Right cardiac atrium (tissue), 5 donors: ENCODE measurements at regions not wholly inside any gene's neighbourhood (a gene's known extent, or its start where the extent isn't known, plus 50 kb on each side); places are given as distances from the start of the nearest gene placed in this dataset.
"Not testable (repeated sequence)": the region's sequence is repeated elsewhere in the genome, so short reads cannot be mapped to it uniquely, and the experiment has no call there.

Experiments used
- ATAC-seq, 2 donors: fragments of 200-7000 bp; cut with Tn5 transposase; one replicate each; pipeline versions ENCODE4 v1.8.0 to v1.9.1; 2020; ENCODE audit warnings: moderate library complexity in 2 of 2, mild to moderate bottlenecking in 1 of 2
- DNase-seq, 3 donors: peaks; one replicate each; pipeline ENCODE4 v3.0.0-alpha.2; 2020
- H3K27ac ChIP-seq: one replicate; pipeline ENCODE4 v1.5.1; 2013; ENCODE audit warnings: mild to moderate bottlenecking, low read length, control low read depth, moderate library complexity
- H3K27me3 ChIP-seq: one replicate; pipeline ENCODE4 v1.6.1; 2013; ENCODE audit not compliant: control insufficient read depth, insufficient read depth
- H3K4me1 ChIP-seq: one replicate; pipeline ENCODE4 v1.6.1; 2013; ENCODE audit warnings: low read length; ENCODE audit not compliant: control insufficient read depth, insufficient read depth
- H3K4me3 ChIP-seq: one replicate; pipeline ENCODE4 v1.5.1; 2013; ENCODE audit warnings: low read length, control low read depth
- H3K9me3 ChIP-seq: one replicate; pipeline ENCODE4 v1.6.1; 2013; ENCODE audit warnings: low read length; ENCODE audit not compliant: control insufficient read depth
- WGBS: extraction: QIAGEN DNeasy Blood & Tissue Kit; methylation state at CpG from one replicate; pipeline ENCODE4 v1.1.7; 2013; 5-methylcytosine and 5-hydroxymethylcytosine counted together
- intact Hi-C, 4 donors: fragments of 100-400 bp; cut with DNase I; formaldehyde crosslinking; loops; one replicate each; pipeline versions ENCODE4 v1.11.0 to v1.14.0; 2022 to 2023
- donor health status: healthy with polysubstance abuse.
- donor health status: DM: no; HTN: yes; CAD: no.
- donor health status: DM: no; HTN: no; CAD: no.
- donor health status: DM: no; HTN: yes; CAD: no; lungs with severe emphysema.
- donor health status: DM: yes; HTN: yes; CAD: no.

GRCh38 chr11:133635244-133635739 is 103.0 kb upstream of the OPCML start:
- Histone ChIP-seq H3K4me1 (no peaks in the 10 kb centered on the region), H3K9me3 (no peaks in the 10 kb centered on the region), H3K4me3 (no peak overlapping the region), H3K27ac (no peak overlapping the region), H3K27me3 (no peaks in the 10 kb centered on the region)
- ATAC-seq (no peak), DNase-seq (no peak)
- WGBS = 67% methylated on average over 3 of the region's 3 CpGs
- intact Hi-C loops = no loop called here

DNA sequence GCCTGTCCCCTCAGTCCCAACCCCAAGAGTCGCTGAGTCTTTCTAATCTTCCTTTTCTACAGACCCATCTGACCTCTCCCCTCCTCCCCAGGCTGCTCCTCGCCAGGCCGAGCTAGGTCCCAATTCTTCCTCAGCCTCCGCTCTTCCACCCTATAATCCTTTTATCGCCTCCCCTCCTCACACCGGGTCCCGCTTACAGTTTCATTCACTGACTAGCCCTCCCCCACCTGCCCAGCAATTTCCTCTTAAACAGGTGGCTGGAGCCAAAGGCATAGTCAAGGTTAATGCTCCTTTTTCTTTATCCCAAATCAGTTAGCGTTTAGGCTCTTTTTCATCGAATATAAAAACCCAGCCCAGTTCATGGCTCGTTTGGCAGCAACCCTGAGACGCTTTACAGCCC is 96.1 kb upstream of the OPCML start:
- H3K4me1 ChIP-seq, intact Hi-C loops, H3K27ac ChIP-seq, H3K27me3 ChIP-seq, H3K9me3 ChIP-seq, ATAC-seq, H3K4me3 ChIP-seq, DNase-seq: not testable (repeated sequence)
- 66% methylated on average over 10 of the region's 11 CpGs for WGBS

GRCh38 chr11:133621611-133622010 is 89.3 kb upstream of the OPCML start:
- ATAC-seq = no peak
- H3K4me3 ChIP-seq = no peak overlapping the region
- 47% methylated on average over 6 of the region's 6 CpGs for WGBS
- DNase-seq = no peak
- intact Hi-C loops = no loop called here
- no peak overlapping the region for H3K27ac ChIP-seq
- no peaks in the 10 kb centered on the region for H3K9me3 ChIP-seq
- H3K27me3 ChIP-seq = no peaks in the 10 kb centered on the region
- no peaks in the 10 kb centered on the region for H3K4me1 ChIP-seq

- H3K27ac ChIP-seq = no peak overlapping the region
- DNase-seq (no peak), ATAC-seq (peak; percentile 50 to 82)
- no peak overlapping the region for H3K4me3 ChIP-seq
- no peaks in the 10 kb centered on the region for H3K27me3 ChIP-seq
- H3K9me3 ChIP-seq = no peaks in the 10 kb centered on the region
- no peaks in the 10 kb centered on the region for H3K4me1 ChIP-seq
- 47% methylated on average over 2 of the region's 2 CpGs for WGBS
- intact Hi-C loops = loop anchor here in 1 of 4 donors (5.0 kb wide), 1 partner anchor 202 kb away; no protein-coding TSS in a partner anchor
These were observed 87.7 kb upstream of the OPCML start for GRCh38 chr11:133619973-133620372.

- 51% methylated on average over 2 of the region's 2 CpGs for WGBS
- Histone ChIP-seq H3K27me3 (no peaks in the 10 kb centered on the region), H3K4me3 (no peak overlapping the region), H3K27ac (no peak overlapping the region), H3K9me3 (no peaks in the 10 kb centered on the region), H3K4me1 (no peaks in the 10 kb centered on the region)
- DNase-seq (no peak), ATAC-seq (peak; percentile 28 to 41)
- intact Hi-C loops = loop anchor here in 1 of 4 donors (5.0 kb wide), 1 partner anchor 203 kb away; no protein-coding TSS in a partner anchor
These were observed 87.1 kb upstream of the OPCML start for GRCh38 chr11:133619397-133619796.

DNA sequence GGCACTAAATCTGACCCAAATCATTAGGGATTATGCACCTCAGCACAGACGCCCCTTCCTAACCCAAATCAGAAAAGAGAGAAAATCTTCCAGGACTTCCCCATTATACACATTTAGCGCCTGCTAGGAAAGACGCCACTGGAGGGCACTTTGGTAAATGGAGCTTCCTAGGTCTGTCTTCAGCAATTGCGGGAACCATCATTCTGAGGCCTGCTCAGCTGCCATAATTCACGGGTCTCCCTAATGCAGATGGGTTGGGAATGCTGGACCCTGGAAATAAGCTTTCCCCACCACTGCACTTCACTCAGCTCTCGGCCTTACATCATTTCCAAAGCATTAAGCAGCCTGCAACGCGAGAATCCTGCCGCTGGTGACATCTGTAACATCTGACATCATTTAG is 86.2 kb upstream of the OPCML start:
- no peaks in the 10 kb centered on the region for H3K9me3 ChIP-seq
- ATAC-seq (no peak), DNase-seq (no peak)
- no peak overlapping the region for H3K27ac ChIP-seq
- H3K4me3 ChIP-seq = no peak overlapping the region
- WGBS = 87% methylated on average over 9 of the region's 9 CpGs
- H3K27me3 ChIP-seq = no peaks in the 10 kb centered on the region
- H3K4me1 ChIP-seq = no peaks in the 10 kb centered on the region
- intact Hi-C loops = loop anchor here in 1 of 4 donors (5.0 kb wide), 1 partner anchor 204 kb away; no protein-coding TSS in a partner anchor

- intact Hi-C loops = no loop called here
- H3K27ac ChIP-seq = no peak overlapping the region
- H3K4me1 ChIP-seq = no peaks in the 10 kb centered on the region
- ATAC-seq = peak in 1 of 2 donors; percentile 43
- WGBS = 44% methylated on average over 2 of the region's 2 CpGs
- H3K4me3 ChIP-seq = no peak overlapping the region
- no peaks in the 10 kb centered on the region for H3K27me3 ChIP-seq
- H3K9me3 ChIP-seq = no peaks in the 10 kb centered on the region
- DNase-seq = no peak
These were observed 76.2 kb upstream of the OPCML start for GRCh38 chr11:133608496-133608895.

DNA sequence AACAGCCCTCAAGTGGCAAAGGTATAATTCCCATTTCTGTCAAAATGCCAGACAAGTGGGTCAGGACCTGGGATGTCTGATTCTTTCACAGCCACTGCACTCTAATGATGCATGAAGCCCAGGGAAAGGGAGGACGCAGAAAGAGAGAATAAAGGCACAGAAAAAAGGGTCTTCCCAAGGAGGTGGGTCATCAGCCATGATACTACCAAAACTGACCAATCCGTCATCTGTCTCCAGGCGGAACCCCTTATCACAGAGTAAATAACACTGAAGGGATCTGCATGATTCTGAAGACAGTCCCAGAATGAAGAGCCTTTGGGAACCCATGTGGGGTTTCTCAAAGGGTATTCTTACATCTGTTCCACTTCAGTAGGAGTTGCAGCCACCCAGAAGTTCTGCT is 73.8 kb upstream of the OPCML start:
- ATAC-seq = no peak
- H3K27me3 ChIP-seq = no peaks in the 10 kb centered on the region
- WGBS = 76% methylated on average over 3 of the region's 3 CpGs
- no peak overlapping the region for H3K27ac ChIP-seq
- no peaks in the 10 kb centered on the region for H3K9me3 ChIP-seq
- H3K4me1 ChIP-seq = no peaks in the 10 kb centered on the region
- intact Hi-C loops = no loop called here
- no peak for DNase-seq
- H3K4me3 ChIP-seq = no peak overlapping the region

GRCh38 chr11:133605482-133605881 is 73.2 kb upstream of the OPCML start:
- intact Hi-C loops = no loop called here
- Histone ChIP-seq H3K9me3 (no peaks in the 10 kb centered on the region), H3K4me1 (no peaks in the 10 kb centered on the region), H3K4me3 (no peak overlapping the region), H3K27ac (no peak overlapping the region), H3K27me3 (no peaks in the 10 kb centered on the region)
- DNase-seq (no peak), ATAC-seq (no peak)
- 46% methylated on average over 2 of the region's 2 CpGs for WGBS

DNA sequence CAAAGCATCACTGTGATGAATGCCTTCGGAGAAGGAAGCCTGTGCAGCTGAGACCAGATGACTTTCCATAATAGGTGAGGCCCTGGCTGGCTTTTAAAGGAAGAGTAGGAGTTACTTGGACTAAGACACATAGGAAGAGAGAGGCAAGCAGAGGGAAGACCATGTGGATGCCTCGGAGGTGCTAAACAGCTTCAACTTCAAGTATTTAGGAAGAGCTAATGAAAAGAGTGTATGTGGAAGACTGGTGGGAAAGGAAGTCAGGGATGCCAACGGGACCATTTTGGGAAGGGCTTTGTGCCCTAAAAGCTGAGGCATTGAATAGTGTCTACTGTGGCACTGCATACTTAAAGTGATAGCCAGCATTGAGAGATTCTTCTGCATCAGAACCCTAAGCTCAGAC is 69.3 kb upstream of the OPCML start:
- intact Hi-C loops = no loop called here
- Histone ChIP-seq H3K4me1 (no peaks in the 10 kb centered on the region), H3K4me3 (no peak overlapping the region), H3K27me3 (no peaks in the 10 kb centered on the region), H3K9me3 (no peaks in the 10 kb centered on the region), H3K27ac (no peak overlapping the region)
- WGBS = 79% methylated on average over 3 of the region's 3 CpGs
- DNase-seq (no peak), ATAC-seq (no peak)

GRCh38 chr11:133600786-133601185 is 68.5 kb upstream of the OPCML start:
- ATAC-seq = no peak
- 55% methylated on average over 6 of the region's 6 CpGs for WGBS
- intact Hi-C loops = no loop called here
- H3K9me3 ChIP-seq = no peaks in the 10 kb centered on the region
- DNase-seq = no peak
- H3K4me1 ChIP-seq = no peaks in the 10 kb centered on the region
- no peak overlapping the region for H3K27ac ChIP-seq
- no peak overlapping the region for H3K4me3 ChIP-seq
- no peaks in the 10 kb centered on the region for H3K27me3 ChIP-seq

DNA sequence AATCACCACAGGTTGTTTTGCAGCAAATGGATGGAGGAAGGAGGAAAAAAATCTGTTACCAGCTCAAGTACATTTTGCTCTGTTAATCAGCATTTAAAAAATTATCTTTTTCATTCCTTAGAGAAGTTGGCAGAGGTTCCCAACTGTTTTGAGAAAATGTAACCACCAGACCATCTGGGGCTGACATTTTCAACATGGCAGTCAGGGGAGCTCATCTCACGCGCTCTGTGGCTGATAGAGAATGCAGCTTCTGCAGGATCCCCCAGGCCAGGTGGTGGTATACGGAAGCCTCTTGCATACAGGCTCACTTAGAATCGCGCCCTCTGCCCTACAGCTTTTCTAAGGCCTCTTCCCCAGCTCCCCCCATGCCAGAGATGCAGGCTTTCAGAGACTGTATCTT is 68.0 kb upstream of the OPCML start:
- DNase-seq (no peak), ATAC-seq (no peak)
- whole genome bisulfite sequencing = 89% methylated on average over 5 of the region's 5 CpGs
- no peaks in the 10 kb centered on the region for H3K9me3 ChIP-seq
- H3K27ac ChIP-seq = no peak overlapping the region
- H3K4me3 ChIP-seq = no peak overlapping the region
- no peaks in the 10 kb centered on the region for H3K27me3 ChIP-seq
- intact Hi-C loops = no loop called here
- no peaks in the 10 kb centered on the region for H3K4me1 ChIP-seq
